Dendritic cell treated with granulocyte-macrophage colony-stimulating factor and Interleukin-4, amounts not matched to agents 40 ng/mL and 50 ng/mL, for 4 days (primary cell): ENCODE measurements at regions not wholly inside any gene's neighbourhood (a gene's known extent, or its start where the extent isn't known, plus 50 kb on each side); places are given as distances from the start of the nearest gene placed in this dataset.

Experiments used
- H3K27ac Mint-ChIP-seq: one replicate; pipeline ENCODE4 v1.8.0; 2022; ENCODE audit warnings: mild to moderate bottlenecking, mixed read lengths
- H3K27me3 Mint-ChIP-seq: one replicate; pipeline ENCODE4 v1.8.0; 2022; ENCODE audit warnings: mild to moderate bottlenecking, mixed read lengths
- H3K36me3 Mint-ChIP-seq: one replicate; pipeline ENCODE4 v1.8.0; 2022; ENCODE audit warnings: low read depth, mixed read lengths
- H3K4me1 Mint-ChIP-seq: one replicate; pipeline ENCODE4 v1.8.0; 2022; ENCODE audit warnings: low read depth, mixed read lengths
- H3K4me3 Mint-ChIP-seq: one replicate; pipeline ENCODE4 v1.8.0; 2022; ENCODE audit warnings: mild to moderate bottlenecking, moderate library complexity, mixed read lengths
- H3K9me3 Mint-ChIP-seq: one replicate; pipeline ENCODE4 v1.8.0; 2022; ENCODE audit warnings: mixed read lengths
- intact Hi-C: fragments of 100-400 bp; cut with micrococcal nuclease; formaldehyde crosslinking; loops from one replicate; pipeline ENCODE4 v1.15.0; 2022

- Mint-ChIP-seq H3K27ac (no peak overlapping the region), H3K27me3 (peaks cover 5% of the 10 kb centered on the region), H3K36me3 (no peaks in the 10 kb centered on the region), H3K4me3 (no peak overlapping the region), H3K9me3 (peaks cover 24% of the 10 kb centered on the region), H3K4me1 (no peaks in the 10 kb centered on the region)
- intact Hi-C loops, result loop anchor here (2.0 kb wide), 1 partner anchor 589 kb away; no protein-coding TSS in a partner anchor
Observed at GRCh38 chr7:130831322-130831721, 97.3 kb upstream of the KLF14 start.

- Mint-ChIP-seq H3K4me3 (no peak overlapping the region), H3K9me3 (peaks cover 17% of the 10 kb centered on the region), H3K27ac (no peak overlapping the region), H3K4me1 (no peaks in the 10 kb centered on the region), H3K27me3 (peaks cover 5% of the 10 kb centered on the region), H3K36me3 (no peaks in the 10 kb centered on the region)
- intact Hi-C loops, result loop anchor here (2.0 kb wide), 2 partner anchors 589 to 769 kb away; no protein-coding TSS in a partner anchor
Observed at GRCh38 chr7:130831817-130832481, 97.9 kb upstream of the KLF14 start.

GRCh38 chr7:130838738-130839137, 104.7 kb upstream of the KLF14 start:
- H3K4me1 Mint-ChIP-seq, result peaks cover 12% of the 10 kb centered on the region
- no peak overlapping the region for H3K27ac Mint-ChIP-seq
- H3K36me3 Mint-ChIP-seq, result no peaks in the 10 kb centered on the region
- intact Hi-C loops, result no loop called here
- peaks cover 5% of the 10 kb centered on the region for H3K27me3 Mint-ChIP-seq
- H3K4me3 Mint-ChIP-seq, result no peak overlapping the region
- H3K9me3 Mint-ChIP-seq, result no peaks in the 10 kb centered on the region

- Mint-ChIP-seq H3K36me3 (no peaks in the 10 kb centered on the region), H3K4me3 (no peak overlapping the region), H3K27me3 (peaks cover 5% of the 10 kb centered on the region), H3K27ac (no peak overlapping the region), H3K9me3 (no peaks in the 10 kb centered on the region), H3K4me1 (peaks cover 12% of the 10 kb centered on the region)
- intact Hi-C loops, result no loop called here
Observed at GRCh38 chr7:130840599-130840998, 106.6 kb upstream of the KLF14 start.

GRCh38 chr7:130841416-130841815, 107.4 kb upstream of the KLF14 start:
- intact Hi-C loops, result no loop called here
- Mint-ChIP-seq H3K27ac (no peak overlapping the region), H3K4me1 (peaks cover 12% of the 10 kb centered on the region), H3K27me3 (no peaks in the 10 kb centered on the region), H3K9me3 (no peaks in the 10 kb centered on the region), H3K36me3 (no peaks in the 10 kb centered on the region), H3K4me3 (no peak overlapping the region)

GRCh38 chr7:130843703-130844102, 109.7 kb upstream of the KLF14 start:
- Mint-ChIP-seq H3K27ac (no peak overlapping the region), H3K4me3 (no peak overlapping the region), H3K9me3 (no peaks in the 10 kb centered on the region), H3K27me3 (no peaks in the 10 kb centered on the region), H3K36me3 (no peaks in the 10 kb centered on the region), H3K4me1 (peaks cover 12% of the 10 kb centered on the region)
- intact Hi-C loops, result no loop called here

- Mint-ChIP-seq H3K27ac (no peak overlapping the region), H3K4me1 (peaks cover 12% of the 10 kb centered on the region), H3K27me3 (no peaks in the 10 kb centered on the region), H3K9me3 (no peaks in the 10 kb centered on the region), H3K4me3 (no peak overlapping the region), H3K36me3 (no peaks in the 10 kb centered on the region)
- intact Hi-C loops, result no loop called here
Observed at GRCh38 chr7:130844811-130845580, 111.0 kb upstream of the KLF14 start.

GRCh38 chr7:130845581-130846085, 111.6 kb upstream of the KLF14 start:
- Mint-ChIP-seq H3K9me3 (no peaks in the 10 kb centered on the region), H3K4me3 (no peak overlapping the region), H3K36me3 (no peaks in the 10 kb centered on the region), H3K27me3 (no peaks in the 10 kb centered on the region), H3K27ac (no peak overlapping the region), H3K4me1 (peaks cover 12% of the 10 kb centered on the region)
- intact Hi-C loops, result no loop called here

GRCh38 chr7:130849604-130850003, 115.6 kb upstream of the KLF14 start:
- H3K9me3 Mint-ChIP-seq, result no peaks in the 10 kb centered on the region

GRCh38 chr7:130850956-130851355, 116.9 kb upstream of the KLF14 start:
- H3K4me1 Mint-ChIP-seq, result no peaks in the 10 kb centered on the region
- H3K9me3 Mint-ChIP-seq, result peaks cover 6% of the 10 kb centered on the region
- no peak overlapping the region for H3K4me3 Mint-ChIP-seq
- no peak overlapping the region for H3K27ac Mint-ChIP-seq
- peaks cover 5% of the 10 kb centered on the region for H3K36me3 Mint-ChIP-seq
- no peaks in the 10 kb centered on the region for H3K27me3 Mint-ChIP-seq
- intact Hi-C loops, result no loop called here

More at GRCh38 chr7:130849604-130850003, 115.6 kb upstream of the KLF14 start:
- intact Hi-C loops, result no loop called here
- no peaks in the 10 kb centered on the region for H3K4me1 Mint-ChIP-seq
- no peaks in the 10 kb centered on the region for H3K36me3 Mint-ChIP-seq
- H3K27me3 Mint-ChIP-seq, result no peaks in the 10 kb centered on the region
- no peak overlapping the region for H3K27ac Mint-ChIP-seq
- H3K4me3 Mint-ChIP-seq, result no peak overlapping the region

- H3K36me3 Mint-ChIP-seq, result peaks cover 21% of the 10 kb centered on the region
- intact Hi-C loops, result no loop called here
- H3K27ac Mint-ChIP-seq, result no peak overlapping the region
- H3K4me3 Mint-ChIP-seq, result no peak overlapping the region
- H3K9me3 Mint-ChIP-seq, result peaks cover 25% of the 10 kb centered on the region
- no peaks in the 10 kb centered on the region for H3K4me1 Mint-ChIP-seq
- H3K27me3 Mint-ChIP-seq, result no peaks in the 10 kb centered on the region
Observed at GRCh38 chr7:130852867-130853266, 118.9 kb upstream of the KLF14 start.

- Mint-ChIP-seq H3K36me3 (peaks cover 21% of the 10 kb centered on the region), H3K4me3 (no peak overlapping the region), H3K27ac (no peak overlapping the region), H3K9me3 (peaks cover 34% of the 10 kb centered on the region), H3K27me3 (no peaks in the 10 kb centered on the region), H3K4me1 (no peaks in the 10 kb centered on the region)
- intact Hi-C loops, result no loop called here
Observed at GRCh38 chr7:130853503-130854279, 119.7 kb upstream of the KLF14 start.

- Mint-ChIP-seq H3K27ac (no peak overlapping the region), H3K27me3 (no peaks in the 10 kb centered on the region), H3K36me3 (peaks cover 26% of the 10 kb centered on the region), H3K4me3 (no peak overlapping the region), H3K4me1 (no peaks in the 10 kb centered on the region), H3K9me3 (peaks cover 42% of the 10 kb centered on the region)
- intact Hi-C loops, result no loop called here
Observed at GRCh38 chr7:130854481-130854880, 120.5 kb upstream of the KLF14 start.

- H3K36me3 Mint-ChIP-seq, result peaks cover 50% of the 10 kb centered on the region
- no peak overlapping the region for H3K4me3 Mint-ChIP-seq
- intact Hi-C loops, result no loop called here
- H3K4me1 Mint-ChIP-seq, result no peaks in the 10 kb centered on the region
- H3K27me3 Mint-ChIP-seq, result no peaks in the 10 kb centered on the region
- H3K27ac Mint-ChIP-seq, result no peak overlapping the region
- peaks cover 65% of the 10 kb centered on the region for H3K9me3 Mint-ChIP-seq
Observed at GRCh38 chr7:130856866-130857265, 122.9 kb upstream of the KLF14 start.
